PC-9 (cell line): ENCODE measurements at regions not wholly inside any gene's neighbourhood (a gene's known extent, or its start where the extent isn't known, plus 50 kb on each side); places are given as distances from the start of the nearest gene placed in this dataset.

Experiments used
- BruUV-seq: library from RNA; stranded (reverse); fragments of 400-500 nt; replicated peaks from 2 replicates; lab custom pipeline; 2021; lab: Mats Ljungman, UMichigan
- CTCF ChIA-PET: fragments of 300-600 bp; sonication (Branson Sonifier 250); formaldehyde crosslinking; loops from one replicate; lab custom pipeline; 2022; ENCODE audit warnings: antibody characterized with exemption; lab: Charles Lee
- POLR2A ChIA-PET: fragments of 300-600 bp; sonication (Branson Sonifier 250); formaldehyde crosslinking; loops from one replicate; lab custom pipeline; 2022; ENCODE audit warnings: antibody characterized with exemption; ENCODE audit not compliant: unreplicated experiment; lab: Charles Lee
- DNase-seq, 2 experiments: peaks; one replicate each; pipeline versions ENCODE4 v3.0.0 to v3.0.0-alpha.2; 2015 to 2022; ENCODE audit warnings: mixed read lengths in 1 of 2
- H2AFZ ChIP-seq: fragments of 200-600 bp; sonication (generic); 2 replicates; pipeline ENCODE4 v1.8.1; 2017; ENCODE audit warnings: antibody characterized with exemption
- H3F3A ChIP-seq: fragments of 200-600 bp; sonication (generic); 2 replicates; pipeline ENCODE4 v1.8.1; 2017; ENCODE audit warnings: antibody characterized with exemption, mild to moderate bottlenecking, low read depth; ENCODE audit not compliant: insufficient read depth
- H3K27ac ChIP-seq: fragments of 200-600 bp; sonication (generic); 2 replicates; pipeline ENCODE4 v1.6.1; 2016; ENCODE audit warnings: mixed run types
- H3K27me3 ChIP-seq: fragments of 200-600 bp; sonication (generic); 2 replicates; pipeline ENCODE4 v1.6.1; 2016; ENCODE audit warnings: low read depth, mixed run types; ENCODE audit not compliant: insufficient read depth
- H3K36me3 ChIP-seq: fragments of 200-600 bp; sonication (generic); 2 replicates; pipeline ENCODE4 v1.6.1; 2016; ENCODE audit warnings: low read depth, mixed run types
- H3K4me1 ChIP-seq: fragments of 200-600 bp; sonication (generic); replicated peaks from 2 replicates; pipeline ENCODE4 v1.6.1; 2016; ENCODE audit warnings: mixed run types; ENCODE audit not compliant: insufficient read depth
- H3K4me2 ChIP-seq: fragments of 200-600 bp; sonication (generic); 2 replicates; pipeline ENCODE4 v1.6.1; 2017; ENCODE audit warnings: mixed run types
- H3K4me3 ChIP-seq: fragments of 200-600 bp; sonication (generic); 2 replicates; pipeline ENCODE4 v1.6.1; 2016; ENCODE audit warnings: mixed run types
- H3K79me2 ChIP-seq: fragments of 200-600 bp; sonication (generic); 2 replicates; pipeline ENCODE4 v1.6.1; 2017; ENCODE audit warnings: low read depth, mixed run types
- H3K9me2 ChIP-seq: fragments of 200-600 bp; sonication (generic); 2 replicates; pipeline ENCODE4 v1.8.1; 2017; ENCODE audit warnings: mild to moderate bottlenecking; ENCODE audit not compliant: insufficient read depth
- H3K9me3 ChIP-seq: fragments of 200-600 bp; sonication (generic); 2 replicates; pipeline ENCODE4 v1.8.1; 2016; ENCODE audit warnings: low read depth; ENCODE audit not compliant: insufficient read depth
- H4K20me1 ChIP-seq: fragments of 200-600 bp; sonication (generic); 2 replicates; pipeline ENCODE4 v1.8.1; 2017; ENCODE audit not compliant: insufficient read depth
- EZH2 ChIP-seq: fragments of 200-600 bp; sonication (generic); IDR thresholded peaks from 2 replicates; pipeline ENCODE4 v1.8.0; 2017; ENCODE audit warnings: antibody characterized with exemption, low read depth
- intact Hi-C: fragments of 100-400 bp; cut with micrococcal nuclease; formaldehyde crosslinking; loops from one replicate; pipeline ENCODE4 v1.10.0; 2022; ENCODE audit not compliant: unreplicated experiment
- TF ChIP-seq, protein P1 (sequence below): fragments of 200-600 bp; sonication (generic); conservative IDR thresholded peaks from 2 replicates; pipeline ENCODE4 v1.6.1; 2017; ENCODE audit warnings: mixed run types, antibody characterized with exemption, mild to moderate bottlenecking, moderate library complexity

GRCh38 chr2:226640501-226640900 lies 159.1 kb downstream of the IRS1 start:
- no peaks in the 10 kb centered on the region for H3K27me3 ChIP-seq
- intact Hi-C loops: no loop called here
- H3K4me1 ChIP-seq: no peaks in the 10 kb centered on the region
- H3K9me2 ChIP-seq: no peaks in the 10 kb centered on the region
- ChIA-PET CTCF (no interaction called here), POLR2A (no interaction called here)
- no peaks in the 10 kb centered on the region for H3K36me3 ChIP-seq
- H4K20me1 ChIP-seq: no peaks in the 10 kb centered on the region
- no peak for DNase-seq
- no peak overlapping the region for H3K4me3 ChIP-seq
- TF ChIP-seq, protein P1, sequence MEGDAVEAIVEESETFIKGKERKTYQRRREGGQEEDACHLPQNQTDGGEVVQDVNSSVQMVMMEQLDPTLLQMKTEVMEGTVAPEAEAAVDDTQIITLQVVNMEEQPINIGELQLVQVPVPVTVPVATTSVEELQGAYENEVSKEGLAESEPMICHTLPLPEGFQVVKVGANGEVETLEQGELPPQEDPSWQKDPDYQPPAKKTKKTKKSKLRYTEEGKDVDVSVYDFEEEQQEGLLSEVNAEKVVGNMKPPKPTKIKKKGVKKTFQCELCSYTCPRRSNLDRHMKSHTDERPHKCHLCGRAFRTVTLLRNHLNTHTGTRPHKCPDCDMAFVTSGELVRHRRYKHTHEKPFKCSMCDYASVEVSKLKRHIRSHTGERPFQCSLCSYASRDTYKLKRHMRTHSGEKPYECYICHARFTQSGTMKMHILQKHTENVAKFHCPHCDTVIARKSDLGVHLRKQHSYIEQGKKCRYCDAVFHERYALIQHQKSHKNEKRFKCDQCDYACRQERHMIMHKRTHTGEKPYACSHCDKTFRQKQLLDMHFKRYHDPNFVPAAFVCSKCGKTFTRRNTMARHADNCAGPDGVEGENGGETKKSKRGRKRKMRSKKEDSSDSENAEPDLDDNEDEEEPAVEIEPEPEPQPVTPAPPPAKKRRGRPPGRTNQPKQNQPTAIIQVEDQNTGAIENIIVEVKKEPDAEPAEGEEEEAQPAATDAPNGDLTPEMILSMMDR: no peak
- TF ChIP-seq EZH2: no peak
- no peaks in the 10 kb centered on the region for H3F3A ChIP-seq
- H2AFZ ChIP-seq: no peak overlapping the region
- H3K4me2 ChIP-seq: no peak overlapping the region
- H3K9me3 ChIP-seq: peaks cover 6% of the 10 kb centered on the region
- no peaks in the 10 kb centered on the region for H3K79me2 ChIP-seq
- BruUV-seq: no TSS peak
- no peak overlapping the region for H3K27ac ChIP-seq

GRCh38 chr2:226639550-226639949 lies 160.1 kb downstream of the IRS1 start:
- H2AFZ ChIP-seq: no peak overlapping the region
- H4K20me1 ChIP-seq: no peaks in the 10 kb centered on the region
- H3K27me3 ChIP-seq: no peaks in the 10 kb centered on the region
- no peak overlapping the region for H3K4me3 ChIP-seq
- no peaks in the 10 kb centered on the region for H3K9me2 ChIP-seq
- H3F3A ChIP-seq: no peaks in the 10 kb centered on the region
- H3K36me3 ChIP-seq: no peaks in the 10 kb centered on the region
- H3K4me1 ChIP-seq: no peaks in the 10 kb centered on the region
- DNase-seq: no peak
- H3K9me3 ChIP-seq: peaks cover 6% of the 10 kb centered on the region
- ChIA-PET POLR2A (no interaction called here), CTCF (no interaction called here)
- H3K4me2 ChIP-seq: no peak overlapping the region
- intact Hi-C loops: no loop called here
- no peaks in the 10 kb centered on the region for H3K79me2 ChIP-seq
- no peak overlapping the region for H3K27ac ChIP-seq
- TF ChIP-seq EZH2: no peak
- TF ChIP-seq, protein P1: no peak
- BruUV-seq: no TSS peak

GRCh38 chr2:226638576-226638975 lies 161.0 kb downstream of the IRS1 start:
- POLR2A ChIA-PET: no interaction called here
- no peaks in the 10 kb centered on the region for H3K36me3 ChIP-seq
- intact Hi-C loops: no loop called here
- TF ChIP-seq, protein P1: no peak
- TF ChIP-seq EZH2: no peak
- H4K20me1 ChIP-seq: no peaks in the 10 kb centered on the region
- H3K4me3 ChIP-seq: no peak overlapping the region
- H3K79me2 ChIP-seq: no peaks in the 10 kb centered on the region
- no TSS peak for BruUV-seq
- no peaks in the 10 kb centered on the region for H3K4me1 ChIP-seq
- DNase-seq: no peak
- H3K27me3 ChIP-seq: no peaks in the 10 kb centered on the region
- no peak overlapping the region for H2AFZ ChIP-seq
- no peak overlapping the region for H3K4me2 ChIP-seq
- no peak overlapping the region for H3K27ac ChIP-seq
- H3K9me3 ChIP-seq: peaks cover 6% of the 10 kb centered on the region
- H3F3A ChIP-seq: no peaks in the 10 kb centered on the region
- CTCF ChIA-PET: no interaction called here
- no peaks in the 10 kb centered on the region for H3K9me2 ChIP-seq
